OCI-LY1 (cell line): ENCODE measurements at regions not wholly inside any gene's neighbourhood (a gene's known extent, or its start where the extent isn't known, plus 50 kb on each side); places are given as distances from the start of the nearest gene placed in this dataset.

Source experiments
- EZH2 ChIP-seq: fragments of 200-600 bp; sonication (generic), shearing (Covaris generic); IDR thresholded peaks from 2 replicates; pipeline ENCODE4 v1.8.0; 2017; ENCODE audit warnings: borderline replicate concordance, mixed run types, mild to moderate bottlenecking, antibody characterized with exemption, low read length, moderate library complexity, mixed read lengths
- TF ChIP-seq, protein P1 (sequence below): fragments of 200-600 bp; sonication (generic), shearing (Covaris generic); IDR thresholded peaks from 2 replicates; pipeline ENCODE4 v1.5.1; 2017; ENCODE audit warnings: mild to moderate bottlenecking, antibody characterized with exemption, low read length, moderate library complexity, mixed read lengths

DNA sequence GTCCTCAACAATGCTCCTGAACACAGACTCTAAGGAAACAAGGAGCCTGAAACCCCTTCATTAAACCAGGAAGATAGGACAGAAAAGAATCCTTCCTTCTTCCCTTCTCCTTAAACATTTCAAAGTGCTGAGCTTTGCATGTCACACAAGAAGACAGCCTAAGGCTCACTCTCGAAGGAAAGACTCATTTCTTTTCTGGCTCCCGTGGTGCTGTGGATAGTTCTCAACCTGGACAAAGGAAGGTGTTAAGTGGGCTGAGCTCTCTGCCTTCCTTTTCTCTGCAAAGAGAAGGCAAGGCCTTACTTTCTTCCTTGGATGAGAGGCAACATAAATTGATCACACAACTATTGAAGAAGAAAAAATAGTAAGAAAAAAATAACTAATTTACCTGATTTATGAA is 452.4 kb upstream of the DDI1 start:
- TF ChIP-seq, protein P1, sequence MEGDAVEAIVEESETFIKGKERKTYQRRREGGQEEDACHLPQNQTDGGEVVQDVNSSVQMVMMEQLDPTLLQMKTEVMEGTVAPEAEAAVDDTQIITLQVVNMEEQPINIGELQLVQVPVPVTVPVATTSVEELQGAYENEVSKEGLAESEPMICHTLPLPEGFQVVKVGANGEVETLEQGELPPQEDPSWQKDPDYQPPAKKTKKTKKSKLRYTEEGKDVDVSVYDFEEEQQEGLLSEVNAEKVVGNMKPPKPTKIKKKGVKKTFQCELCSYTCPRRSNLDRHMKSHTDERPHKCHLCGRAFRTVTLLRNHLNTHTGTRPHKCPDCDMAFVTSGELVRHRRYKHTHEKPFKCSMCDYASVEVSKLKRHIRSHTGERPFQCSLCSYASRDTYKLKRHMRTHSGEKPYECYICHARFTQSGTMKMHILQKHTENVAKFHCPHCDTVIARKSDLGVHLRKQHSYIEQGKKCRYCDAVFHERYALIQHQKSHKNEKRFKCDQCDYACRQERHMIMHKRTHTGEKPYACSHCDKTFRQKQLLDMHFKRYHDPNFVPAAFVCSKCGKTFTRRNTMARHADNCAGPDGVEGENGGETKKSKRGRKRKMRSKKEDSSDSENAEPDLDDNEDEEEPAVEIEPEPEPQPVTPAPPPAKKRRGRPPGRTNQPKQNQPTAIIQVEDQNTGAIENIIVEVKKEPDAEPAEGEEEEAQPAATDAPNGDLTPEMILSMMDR = no peak
- TF ChIP-seq EZH2 = no peak
